GM10248 (cell line): ENCODE measurements at regions not wholly inside any gene's neighbourhood (a gene's known extent, or its start where the extent isn't known, plus 50 kb on each side); places are given as distances from the start of the nearest gene placed in this dataset.

Experiments used
- CTCF ChIA-PET: fragments of 300-600 bp; sonication (Branson Sonifier 250); formaldehyde crosslinking; extraction: SDS; loops from one replicate; lab custom pipeline; 2021; ENCODE audit warnings: antibody characterized with exemption; lab: Yijun Ruan, JAX
- POLR2A ChIA-PET: fragments of 350-650 bp; sonication (Branson Sonifier 250); formaldehyde crosslinking; extraction: SDS; loops from one replicate; lab custom pipeline; 2020; ENCODE audit warnings: antibody characterized with exemption; lab: Yijun Ruan, JAX
- DNase-seq: peaks from one replicate; pipeline ENCODE4 v3.0.0; 2012; ENCODE audit errors: extremely low spot score
- TF ChIP-seq, protein P1 (sequence below): IDR thresholded peaks from 2 replicates; pipeline ENCODE4 v1.5.1; 2012; ENCODE audit warnings: mild to moderate bottlenecking, low read depth; ENCODE audit errors: extremely low read depth, missing control alignments, control extremely low read depth

DNA sequence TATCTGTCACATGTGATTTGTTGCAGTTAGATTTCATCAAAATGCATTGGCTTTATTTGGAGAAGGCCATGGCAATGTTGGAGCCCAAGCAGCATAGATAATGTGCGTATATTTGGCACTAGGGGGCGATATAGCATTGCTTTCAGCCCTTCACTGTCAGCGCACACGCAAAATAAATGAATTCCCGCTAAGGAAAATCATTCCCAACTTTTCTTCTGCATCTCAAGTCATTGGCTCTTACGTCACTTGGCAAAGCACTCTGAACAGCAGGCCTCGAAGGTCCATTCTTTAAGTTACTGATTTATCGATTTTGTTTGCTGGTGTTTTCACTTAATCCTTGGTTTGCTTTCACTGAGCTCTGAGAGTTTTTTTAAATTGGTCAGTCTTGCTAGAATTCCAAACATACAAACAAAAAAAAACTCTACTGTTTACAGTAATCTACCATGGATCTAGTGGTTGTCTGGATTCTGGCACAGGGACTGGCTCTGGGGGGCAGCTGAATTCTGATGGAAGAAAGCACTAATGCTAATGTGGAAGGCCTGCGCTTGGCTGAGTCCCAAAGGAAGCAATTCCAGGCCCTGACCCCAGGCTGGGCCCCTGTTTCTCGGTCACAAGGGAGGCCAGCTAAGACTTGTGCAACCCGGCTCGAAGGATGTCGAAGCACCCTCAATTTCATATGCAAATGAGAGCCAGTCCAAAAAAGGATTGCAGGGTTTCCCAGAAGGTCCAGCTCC, 97.7 kb upstream of the IPO5 start:
- ChIA-PET CTCF (interaction anchor here (0.7 to 2.6 kb wide), 26 partner anchors 10 to 994 kb away, joined by 3 to 18 read pairs (median 5); no protein-coding TSS in a partner anchor), POLR2A (interaction anchor here (0.6 kb wide), 1 partner anchor 14 kb away, joined by 4 read pairs; no protein-coding TSS in a partner anchor)
- TF ChIP-seq, protein P1, sequence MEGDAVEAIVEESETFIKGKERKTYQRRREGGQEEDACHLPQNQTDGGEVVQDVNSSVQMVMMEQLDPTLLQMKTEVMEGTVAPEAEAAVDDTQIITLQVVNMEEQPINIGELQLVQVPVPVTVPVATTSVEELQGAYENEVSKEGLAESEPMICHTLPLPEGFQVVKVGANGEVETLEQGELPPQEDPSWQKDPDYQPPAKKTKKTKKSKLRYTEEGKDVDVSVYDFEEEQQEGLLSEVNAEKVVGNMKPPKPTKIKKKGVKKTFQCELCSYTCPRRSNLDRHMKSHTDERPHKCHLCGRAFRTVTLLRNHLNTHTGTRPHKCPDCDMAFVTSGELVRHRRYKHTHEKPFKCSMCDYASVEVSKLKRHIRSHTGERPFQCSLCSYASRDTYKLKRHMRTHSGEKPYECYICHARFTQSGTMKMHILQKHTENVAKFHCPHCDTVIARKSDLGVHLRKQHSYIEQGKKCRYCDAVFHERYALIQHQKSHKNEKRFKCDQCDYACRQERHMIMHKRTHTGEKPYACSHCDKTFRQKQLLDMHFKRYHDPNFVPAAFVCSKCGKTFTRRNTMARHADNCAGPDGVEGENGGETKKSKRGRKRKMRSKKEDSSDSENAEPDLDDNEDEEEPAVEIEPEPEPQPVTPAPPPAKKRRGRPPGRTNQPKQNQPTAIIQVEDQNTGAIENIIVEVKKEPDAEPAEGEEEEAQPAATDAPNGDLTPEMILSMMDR: peak; percentile 75
- peak; percentile 37 for DNase-seq

DNA sequence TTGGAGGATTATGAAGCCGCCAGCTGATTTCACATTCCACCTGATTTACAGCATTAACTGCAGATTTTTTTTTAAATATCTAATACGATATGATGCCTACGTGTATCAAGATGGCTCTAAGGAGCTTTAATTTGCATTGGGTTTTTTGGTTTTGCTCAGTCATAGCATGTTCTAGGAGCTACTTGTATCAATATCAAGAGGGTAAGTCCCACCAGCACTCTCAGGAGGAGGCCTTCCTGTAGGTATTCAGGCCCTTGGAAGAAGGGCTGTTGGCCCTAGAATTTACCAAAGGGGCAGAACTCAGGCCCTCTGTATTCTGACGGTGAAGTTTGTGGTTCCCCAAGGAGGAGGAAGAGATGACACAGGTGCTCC, 97.2 kb upstream of the IPO5 start:
- ChIA-PET CTCF (interaction anchor here (0.7 to 2.6 kb wide), 26 partner anchors 10 to 994 kb away, joined by 3 to 18 read pairs (median 5); no protein-coding TSS in a partner anchor), POLR2A (no interaction called here)
- TF ChIP-seq, protein P1: no peak

DNA sequence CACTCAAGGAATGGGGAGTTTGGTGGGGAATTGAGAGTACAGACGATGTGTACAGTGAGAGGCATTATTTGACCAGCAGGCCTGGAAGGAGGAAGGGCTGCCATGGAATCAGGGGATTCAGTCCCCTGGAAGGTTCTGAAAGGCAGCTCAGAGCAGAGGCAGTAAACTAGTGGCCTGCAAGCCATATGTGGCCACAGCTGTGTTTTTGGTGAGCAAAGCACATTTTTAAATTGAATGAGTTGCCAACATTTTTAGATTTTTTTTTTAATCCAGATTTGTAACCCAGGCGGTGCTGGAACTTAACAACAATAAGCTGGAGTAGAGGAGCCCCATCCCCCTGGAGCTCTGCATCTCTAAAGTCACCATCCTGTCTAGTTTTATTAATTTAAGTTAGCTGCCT, 95.3 kb upstream of the IPO5 start:
- POLR2A ChIA-PET: no interaction called here
- TF ChIP-seq, protein P1: no peak
- CTCF ChIA-PET: interaction anchor here (1.4 to 1.8 kb wide), 3 partner anchors 12 to 1011 kb away, joined by 3 to 6 read pairs (median 4); no protein-coding TSS in a partner anchor

More for the DNA sequence above, 97.2 kb upstream of the IPO5 start:
- DNase-seq: no peak

DNA sequence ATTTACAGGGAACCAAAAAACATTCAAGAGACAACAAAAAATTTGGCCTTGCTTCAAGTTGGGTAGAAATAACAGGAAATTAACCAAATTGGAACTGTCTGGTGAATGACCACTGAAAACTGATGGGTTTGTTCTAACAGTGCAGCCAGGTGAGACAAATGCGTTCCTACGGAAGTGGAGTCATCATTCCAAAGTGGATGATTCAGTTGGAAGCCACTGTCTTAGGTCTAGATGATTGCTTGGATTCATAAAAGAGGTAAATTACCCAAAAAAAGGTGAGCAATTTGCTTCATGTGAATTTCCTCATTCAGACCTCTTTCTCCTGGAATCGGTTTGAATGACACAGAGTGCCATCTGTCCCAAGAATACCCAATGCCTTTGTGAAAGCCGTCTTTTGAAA, 87.1 kb upstream of the IPO5 start:
- ChIA-PET CTCF (interaction anchor here (4.0 kb wide), 1 partner anchor 10 kb away, joined by 16 read pairs; no protein-coding TSS in a partner anchor), POLR2A (no interaction called here)

More for the DNA sequence above, 95.3 kb upstream of the IPO5 start:
- DNase-seq: no peak

DNA sequence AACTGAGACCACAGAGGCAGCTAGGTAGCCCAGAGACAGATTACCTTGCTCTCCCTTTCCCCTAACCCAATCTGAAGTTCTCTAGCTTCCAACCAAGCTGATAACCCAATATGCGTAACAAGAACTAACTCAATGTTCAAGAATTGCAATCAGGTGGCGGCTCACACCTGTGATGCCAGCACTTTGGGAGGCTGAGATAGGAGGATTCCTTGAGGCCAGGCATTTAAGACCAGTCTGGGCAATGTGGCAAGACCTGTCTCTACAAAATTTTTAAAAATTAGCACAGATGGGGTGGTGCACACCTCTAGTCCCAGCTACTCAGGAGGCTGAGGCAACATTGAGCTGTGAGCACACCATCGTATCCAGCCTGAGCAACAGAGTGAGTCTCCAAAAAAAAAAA, 86.7 kb upstream of the IPO5 start:
- TF ChIP-seq, protein P1: no peak
- DNase-seq: no peak
- ChIA-PET CTCF (interaction anchor here (4.0 kb wide), 1 partner anchor 10 kb away, joined by 16 read pairs; no protein-coding TSS in a partner anchor), POLR2A (no interaction called here)

More for the DNA sequence above, 87.1 kb upstream of the IPO5 start:
- TF ChIP-seq, protein P1: no peak
- no peak for DNase-seq

DNA sequence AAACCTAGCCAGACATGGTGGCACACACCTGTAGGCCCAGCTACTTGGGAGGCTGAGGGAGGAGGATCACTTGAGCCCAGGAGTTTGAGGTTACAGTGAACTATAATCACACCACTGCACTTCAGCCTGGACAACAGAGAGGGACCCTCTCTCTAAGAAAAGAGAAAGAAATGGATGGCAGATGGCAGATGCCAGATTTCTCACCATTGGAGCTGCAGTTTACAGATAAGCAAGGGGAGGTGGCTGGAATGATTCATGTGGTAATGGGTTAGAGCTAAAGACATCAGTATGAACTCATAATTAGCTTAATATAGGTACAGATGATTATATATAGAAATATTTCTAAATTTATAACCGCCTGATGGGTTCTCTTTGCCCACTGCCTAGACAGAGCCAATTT, 80.1 kb upstream of the IPO5 start:
- POLR2A ChIA-PET: no interaction called here

More for the DNA sequence above, 80.1 kb upstream of the IPO5 start:
- CTCF ChIA-PET: interaction anchor here (1.2 kb wide), 2 partner anchors 17 to 19 kb away, joined by 3 to 4 read pairs; no protein-coding TSS in a partner anchor
- no peak for DNase-seq
- TF ChIP-seq, protein P1: no peak
